CD14-positive monocyte (primary cell): ENCODE measurements at regions not wholly inside any gene's neighbourhood (a gene's known extent, or its start where the extent isn't known, plus 50 kb on each side); places are given as distances from the start of the nearest gene placed in this dataset.
"Not testable (repeated sequence)": the region's sequence is repeated elsewhere in the genome, so short reads cannot be mapped to it uniquely, and the experiment has no call there.

Source experiments
- DNase-seq, 3 donors: peaks; one replicate each; pipeline ENCODE4 v3.0.0-alpha.2; 2011 to 2022
- H2AFZ ChIP-seq: 2 replicates; pipeline ENCODE4 v1.6.0; 2012; ENCODE audit warnings: mild to moderate bottlenecking, low read depth, low read length, inconsistent platforms; ENCODE audit not compliant: insufficient read depth, poor library complexity, severe bottlenecking
- H3K27ac ChIP-seq, 2 donors: 1 replicate in 1 of 2; 2 replicates in 1 of 2; pipeline ENCODE4 v1.5.1; 2012 to 2013; ENCODE audit warnings: low read length in 2 of 2, control low read depth in 1 of 2, inconsistent platforms in 1 of 2, low read depth in 1 of 2, mild to moderate bottlenecking in 1 of 2
- H3K27me3 ChIP-seq, 2 donors: one replicate each; pipeline versions ENCODE4 v1.6.0 to v1.6.1; 2011 to 2013; ENCODE audit warnings: low read length in 2 of 2; ENCODE audit not compliant: control insufficient read depth in 2 of 2, insufficient read depth in 2 of 2
- H3K36me3 ChIP-seq, 2 donors: replicated peaks in 1 of 2; 1 replicate in 1 of 2; 2 replicates in 1 of 2; pipeline versions ENCODE4 v1.5.1 to v1.6.1; 2012 to 2013; ENCODE audit warnings: low read length in 2 of 2, control low read depth in 1 of 2, inconsistent platforms in 1 of 2, mild to moderate bottlenecking in 1 of 2; ENCODE audit not compliant: insufficient read depth in 2 of 2, control insufficient read depth in 1 of 2
- H3K4me1 ChIP-seq, 2 donors: 1 replicate in 1 of 2; 2 replicates in 1 of 2; pipeline versions ENCODE4 v1.5.1 to v1.6.1; 2012 to 2013; ENCODE audit warnings: low read length in 2 of 2, control low read depth in 1 of 2, inconsistent platforms in 1 of 2, mild to moderate bottlenecking in 1 of 2, moderate library complexity in 1 of 2; ENCODE audit not compliant: insufficient read depth in 2 of 2, control insufficient read depth in 1 of 2
- H3K4me2 ChIP-seq: replicated peaks from 2 replicates; pipeline ENCODE3; 2012; ENCODE audit warnings: low read length, moderate library complexity, mild to moderate bottlenecking; ENCODE audit not compliant: poor library complexity, severe bottlenecking; ENCODE audit errors: extremely low read depth
- H3K4me3 ChIP-seq, 3 experiments: fragments of 200-600 bp in 1 of 3; sonication (generic) in 1 of 3; replicated peaks in 1 of 3; 1 replicate in 2 of 3; 2 replicates in 1 of 3; pipeline ENCODE4 v1.5.1; 2011 to 2013; ENCODE audit warnings: low read length in 3 of 3, mild to moderate bottlenecking in 3 of 3, control low read depth in 2 of 3, low read depth in 2 of 3, inconsistent platforms in 1 of 3, moderate library complexity in 1 of 3
- H3K79me2 ChIP-seq: 2 replicates; pipeline ENCODE4 v1.6.0; 2012; ENCODE audit warnings: mild to moderate bottlenecking, control low read depth, inconsistent platforms, low read length, moderate library complexity; ENCODE audit not compliant: insufficient read depth
- H3K9ac ChIP-seq: 2 replicates; pipeline ENCODE4 v1.6.0; 2017; ENCODE audit warnings: low read length, mild to moderate bottlenecking; ENCODE audit not compliant: insufficient read depth, poor library complexity, severe bottlenecking
- H3K9me3 ChIP-seq, 2 donors: replicated peaks in 1 of 2; 1 replicate in 1 of 2; 2 replicates in 1 of 2; pipeline versions ENCODE4 v1.5.1 to v1.6.1; 2012 to 2013; ENCODE audit warnings: low read length in 2 of 2, control low read depth in 1 of 2; ENCODE audit not compliant: control insufficient read depth in 1 of 2, insufficient read depth in 1 of 2
- H4K20me1 ChIP-seq: 2 replicates; pipeline ENCODE4 v1.6.0; 2012; ENCODE audit warnings: mild to moderate bottlenecking, low read length, control low read depth, moderate library complexity; ENCODE audit not compliant: insufficient read depth
- H3K27ac Mint-ChIP-seq, 7 donors: one replicate each; pipeline ENCODE4 v1.8.0; 2020; ENCODE audit warnings: mild to moderate bottlenecking in 7 of 7, mixed read lengths in 7 of 7, moderate library complexity in 6 of 7, inconsistent platforms in 2 of 7
- H3K27me3 Mint-ChIP-seq, 3 donors: one replicate each; pipeline ENCODE4 v1.8.0; 2021 to 2022; ENCODE audit warnings: low read depth in 3 of 3, mild to moderate bottlenecking in 3 of 3, mixed read lengths in 3 of 3, moderate library complexity in 3 of 3, inconsistent platforms in 1 of 3
- H3K36me3 Mint-ChIP-seq, 2 donors: one replicate each; pipeline ENCODE4 v1.8.0; 2020; ENCODE audit warnings: mixed read lengths in 2 of 2, inconsistent platforms in 1 of 2, mild to moderate bottlenecking in 1 of 2
- H3K4me1 Mint-ChIP-seq: one replicate; pipeline ENCODE4 v1.8.0; 2020; ENCODE audit warnings: mild to moderate bottlenecking, mixed read lengths
- H3K4me3 Mint-ChIP-seq, 2 donors: one replicate each; pipeline ENCODE4 v1.8.0; 2020; ENCODE audit warnings: mild to moderate bottlenecking in 2 of 2, mixed read lengths in 2 of 2, moderate library complexity in 1 of 2
- H3K9me3 Mint-ChIP-seq, 7 donors: one replicate each; pipeline ENCODE4 v1.8.0; 2020 to 2022; ENCODE audit warnings: mixed read lengths in 7 of 7, mild to moderate bottlenecking in 6 of 7, moderate library complexity in 6 of 7, inconsistent platforms in 2 of 7
- WGBS: methylation state at CpG from one replicate; pipeline ENCODE4 v1.1.5; 2013; ENCODE audit warnings: missing lambda C conversion rate; ENCODE audit not compliant: insufficient coverage; 5-methylcytosine and 5-hydroxymethylcytosine counted together
- intact Hi-C, 2 donors: fragments of 100-400 bp; cut with micrococcal nuclease; formaldehyde crosslinking; loops; one replicate each; pipeline versions ENCODE4 v1.15.0 to v1.15.1; 2023
- TF ChIP-seq, protein P1 (sequence below): fragments of 200-600 bp; IDR thresholded peaks from one replicate; pipeline ENCODE4 v1.8.0; 2022; ENCODE audit warnings: antibody characterized with exemption, mild to moderate bottlenecking

DNA sequence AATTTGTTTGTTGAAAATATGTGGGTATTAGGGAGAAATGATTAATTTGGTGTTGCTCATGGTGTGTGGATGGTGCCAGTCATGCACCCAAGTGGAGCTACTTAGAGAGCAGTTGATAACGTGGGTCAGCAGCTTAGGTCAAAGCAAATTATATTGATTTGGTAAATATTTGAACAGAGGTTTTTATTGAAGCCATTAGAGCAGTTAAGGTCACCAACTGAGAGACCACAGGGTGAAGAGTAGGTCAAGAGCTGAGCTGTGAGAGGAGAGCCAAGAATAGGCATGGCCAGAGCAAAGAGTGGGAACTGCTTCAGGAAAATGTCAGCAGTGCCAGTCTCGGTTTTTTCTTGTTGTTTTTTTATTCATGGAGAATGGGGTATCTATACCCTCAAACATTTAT lies 97.9 kb downstream of the TMEM168 start:
- H3K36me3 ChIP-seq = no peaks in the 10 kb centered on the region
- H3K27me3 ChIP-seq = no peaks in the 10 kb centered on the region
- Mint-ChIP-seq H3K27ac (no peak overlapping the region), H3K9me3 (peaks cover 3 to 16% (median 8%) of the 10 kb centered on the region in 7 donors), H3K4me3 (no peak overlapping the region), H3K27me3 (peaks cover 0 to 2% (median 0%) of the 10 kb centered on the region in 3 donors), H3K4me1 (no peaks in the 10 kb centered on the region), H3K36me3 (no peaks in the 10 kb centered on the region)
- WGBS = 67% methylated on average over 1 of the region's 2 CpGs
- TF ChIP-seq, protein P1, sequence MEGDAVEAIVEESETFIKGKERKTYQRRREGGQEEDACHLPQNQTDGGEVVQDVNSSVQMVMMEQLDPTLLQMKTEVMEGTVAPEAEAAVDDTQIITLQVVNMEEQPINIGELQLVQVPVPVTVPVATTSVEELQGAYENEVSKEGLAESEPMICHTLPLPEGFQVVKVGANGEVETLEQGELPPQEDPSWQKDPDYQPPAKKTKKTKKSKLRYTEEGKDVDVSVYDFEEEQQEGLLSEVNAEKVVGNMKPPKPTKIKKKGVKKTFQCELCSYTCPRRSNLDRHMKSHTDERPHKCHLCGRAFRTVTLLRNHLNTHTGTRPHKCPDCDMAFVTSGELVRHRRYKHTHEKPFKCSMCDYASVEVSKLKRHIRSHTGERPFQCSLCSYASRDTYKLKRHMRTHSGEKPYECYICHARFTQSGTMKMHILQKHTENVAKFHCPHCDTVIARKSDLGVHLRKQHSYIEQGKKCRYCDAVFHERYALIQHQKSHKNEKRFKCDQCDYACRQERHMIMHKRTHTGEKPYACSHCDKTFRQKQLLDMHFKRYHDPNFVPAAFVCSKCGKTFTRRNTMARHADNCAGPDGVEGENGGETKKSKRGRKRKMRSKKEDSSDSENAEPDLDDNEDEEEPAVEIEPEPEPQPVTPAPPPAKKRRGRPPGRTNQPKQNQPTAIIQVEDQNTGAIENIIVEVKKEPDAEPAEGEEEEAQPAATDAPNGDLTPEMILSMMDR = no peak
- no peak overlapping the region for H3K4me3 ChIP-seq
- no peak overlapping the region for H3K27ac ChIP-seq
- no peaks in the 10 kb centered on the region for H3K4me1 ChIP-seq
- H3K9me3 ChIP-seq = peaks cover 0 to 14% of the 10 kb centered on the region in 2 donors
- no peak overlapping the region for H3K4me2 ChIP-seq
- no peak for DNase-seq
- intact Hi-C loops = no loop called here
- no peak overlapping the region for H2AFZ ChIP-seq
- no peaks in the 10 kb centered on the region for H4K20me1 ChIP-seq
- H3K79me2 ChIP-seq = no peaks in the 10 kb centered on the region
- no peak overlapping the region for H3K9ac ChIP-seq

DNA sequence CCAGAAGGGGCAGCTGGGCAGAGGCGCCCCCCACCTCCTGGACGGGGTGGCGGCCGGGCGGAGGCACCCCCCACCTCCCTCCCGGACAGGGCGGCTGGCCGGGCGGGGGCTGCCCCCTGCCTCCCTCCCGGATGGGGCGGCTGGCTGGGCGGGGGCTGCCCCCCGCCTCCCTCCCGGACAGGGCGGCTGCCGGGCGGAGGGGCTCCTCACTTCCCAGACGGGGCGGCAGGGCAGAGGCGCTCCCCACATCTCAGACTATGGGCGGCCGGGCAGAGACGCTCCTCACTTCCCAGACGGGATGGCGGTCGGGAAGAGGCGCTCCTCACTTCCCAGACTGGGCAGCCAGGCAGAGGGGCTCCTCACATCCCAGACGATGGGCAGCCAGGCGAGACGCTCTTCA lies 93.0 kb downstream of the TMEM168 start:
- H3K27me3 ChIP-seq, H3K79me2 ChIP-seq, H3K9ac ChIP-seq, H2AFZ ChIP-seq, H3K9me3 ChIP-seq, H3K36me3 Mint-ChIP-seq, DNase-seq, H3K27me3 Mint-ChIP-seq, H3K27ac ChIP-seq, H3K4me1 ChIP-seq, H3K27ac Mint-ChIP-seq, H3K4me2 ChIP-seq, intact Hi-C loops, H3K4me3 Mint-ChIP-seq, H4K20me1 ChIP-seq, H3K36me3 ChIP-seq, H3K4me3 ChIP-seq, H3K4me1 Mint-ChIP-seq: not testable (repeated sequence)
- peaks cover 5 to 20% (median 16%) of the 10 kb centered on the region in 7 donors for H3K9me3 Mint-ChIP-seq
- 97% methylated on average over 28 of the region's 30 CpGs for WGBS
